ENCODE measurements at regions not wholly inside any gene's neighbourhood (a gene's known extent, or its start where the extent isn't known, plus 50 kb on each side); places are given as distances from the start of the nearest gene placed in this dataset.
"Not testable (repeated sequence)": the region's sequence is repeated elsewhere in the genome, so short reads cannot be mapped to it uniquely, and the experiment has no call there.

GRCh38 chr14:50018201-50018932, 98.0 kb downstream of the VCPKMT start:
- no peak for DNase-seq (ENCODE audit: low read depth)

GRCh38 chr14:50018933-50019210, 97.5 kb downstream of the VCPKMT start:
- DNase-seq (ENCODE audit: low read depth), result no peak

DNA sequence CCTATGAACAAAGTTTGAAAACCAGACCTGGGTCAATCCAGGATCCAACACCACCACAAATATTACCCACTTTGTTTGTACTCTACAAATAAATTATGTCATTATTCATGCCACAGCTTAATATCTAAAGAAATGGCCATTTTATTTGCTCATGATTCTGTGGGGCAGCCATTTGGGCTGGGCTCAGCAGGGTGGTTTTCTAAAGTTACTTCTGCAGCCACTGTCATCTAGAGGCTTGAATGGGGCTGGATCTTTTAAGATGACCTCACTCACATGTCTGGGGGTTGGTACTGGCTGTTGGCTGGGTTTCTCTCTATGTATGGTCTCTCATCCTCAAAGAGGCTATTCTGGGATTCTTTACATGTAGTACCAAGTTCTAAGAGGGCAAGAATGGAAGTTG, 96.2 kb downstream of the VCPKMT start:
- no peak for DNase-seq (ENCODE audit: low read depth)

- no peak for DNase-seq (ENCODE audit: low read depth)
These were observed 95.6 kb downstream of the VCPKMT start for GRCh38 chr14:50020799-50021198.

DNA sequence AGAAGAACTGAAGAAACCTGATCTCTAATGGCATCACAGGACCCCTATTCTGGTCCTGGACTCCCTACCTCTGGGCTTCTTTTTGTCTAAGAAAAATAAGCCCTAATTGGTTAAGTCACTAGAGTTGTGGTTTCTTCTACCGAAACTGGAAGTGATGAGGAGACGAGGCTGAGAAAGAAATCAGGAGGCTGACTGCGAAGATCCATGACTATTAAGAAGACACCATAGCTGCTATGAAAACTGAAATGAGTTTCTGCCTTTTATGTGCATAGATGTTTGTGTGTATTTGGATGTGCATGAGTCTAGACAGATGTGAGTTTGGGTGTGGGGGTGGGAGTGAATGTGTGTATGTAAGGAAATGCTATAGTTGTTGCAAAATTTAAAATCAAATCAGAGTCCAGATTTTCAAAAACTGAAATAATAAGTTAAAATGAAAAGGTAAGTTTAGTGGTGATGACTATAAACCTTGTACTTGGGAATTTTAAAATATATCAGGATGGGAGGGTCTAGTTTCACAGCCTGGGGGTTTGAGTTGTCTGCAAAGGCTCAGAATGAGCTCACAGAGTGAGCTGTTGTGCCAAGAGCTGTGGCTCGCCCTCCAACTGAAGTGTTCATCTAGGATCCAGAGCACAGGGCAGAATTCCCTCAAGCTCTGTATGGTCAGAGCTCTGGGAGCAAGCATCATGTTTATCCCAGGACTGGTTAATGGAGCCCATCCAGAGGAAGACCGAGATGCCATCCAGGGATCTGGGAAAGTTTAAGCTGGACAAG, 94.9 kb downstream of the VCPKMT start:
- no peak for DNase-seq (ENCODE audit: low read depth)

DNA sequence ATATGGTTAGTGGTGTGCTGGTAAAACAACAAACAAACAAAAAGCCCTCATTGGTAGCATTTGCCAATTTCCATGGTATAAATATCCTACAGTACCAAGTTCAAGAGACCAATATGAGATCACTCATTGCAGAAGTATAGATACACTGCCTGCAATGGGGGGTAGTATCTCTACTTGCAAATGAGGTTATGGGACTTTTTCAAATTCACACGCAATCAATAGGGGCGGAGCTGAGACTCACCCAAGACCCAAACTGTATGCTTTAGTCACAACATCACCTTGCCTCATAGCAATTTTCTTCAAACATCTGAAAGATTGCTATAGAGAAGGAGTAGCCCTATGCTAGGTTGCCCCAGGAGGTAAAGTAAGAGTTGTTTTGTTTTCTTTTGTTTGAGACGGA, 93.7 kb downstream of the VCPKMT start:
- DNase-seq (ENCODE audit: low read depth), result no peak

DNA sequence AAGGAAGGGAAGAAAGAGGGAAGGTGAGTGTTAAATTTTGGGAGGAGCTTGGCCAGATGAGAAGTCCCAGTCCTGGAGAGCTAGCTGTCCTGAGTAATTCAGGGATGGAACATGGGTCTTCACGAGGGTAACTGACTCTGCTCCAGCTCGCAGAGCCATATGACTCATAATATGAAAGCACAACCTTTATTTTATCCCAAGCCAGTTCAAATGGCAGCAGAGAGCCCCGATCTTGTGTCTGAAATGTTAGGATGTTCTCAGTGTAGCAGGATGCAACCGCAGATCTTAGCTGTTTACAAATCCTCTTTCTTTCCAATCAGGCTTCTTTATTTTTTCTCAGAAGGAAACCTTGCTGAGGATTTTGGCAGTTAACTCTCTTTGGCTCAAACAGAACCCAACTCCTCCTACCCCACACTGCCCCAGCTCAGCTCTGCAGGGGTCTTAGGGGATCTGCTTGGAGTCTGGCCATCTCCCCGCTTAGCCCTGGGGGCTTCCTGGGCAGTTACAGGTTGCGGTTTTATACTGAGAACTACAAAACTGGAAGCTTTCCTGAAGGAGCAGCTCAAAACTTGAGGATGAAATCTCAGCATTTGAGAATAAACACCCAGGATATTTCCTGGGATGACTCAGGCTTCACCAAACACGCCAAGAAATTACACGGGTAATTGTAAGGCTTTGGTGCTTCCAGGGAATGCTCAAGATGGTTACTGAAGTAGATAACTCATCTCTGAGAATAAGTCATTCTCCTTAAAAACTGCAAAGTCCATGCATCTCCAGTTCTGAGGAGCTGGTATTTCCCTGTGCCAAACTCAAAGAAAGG, 92.5 kb downstream of the VCPKMT start:
- no peak for DNase-seq (ENCODE audit: low read depth)

- DNase-seq (ENCODE audit: low read depth), result no peak
These were observed 91.3 kb downstream of the VCPKMT start for GRCh38 chr14:50025073-50025472.

GRCh38 chr14:50025776-50026175, 90.6 kb downstream of the VCPKMT start:
- DNase-seq (ENCODE audit: low read depth), result no peak

DNA sequence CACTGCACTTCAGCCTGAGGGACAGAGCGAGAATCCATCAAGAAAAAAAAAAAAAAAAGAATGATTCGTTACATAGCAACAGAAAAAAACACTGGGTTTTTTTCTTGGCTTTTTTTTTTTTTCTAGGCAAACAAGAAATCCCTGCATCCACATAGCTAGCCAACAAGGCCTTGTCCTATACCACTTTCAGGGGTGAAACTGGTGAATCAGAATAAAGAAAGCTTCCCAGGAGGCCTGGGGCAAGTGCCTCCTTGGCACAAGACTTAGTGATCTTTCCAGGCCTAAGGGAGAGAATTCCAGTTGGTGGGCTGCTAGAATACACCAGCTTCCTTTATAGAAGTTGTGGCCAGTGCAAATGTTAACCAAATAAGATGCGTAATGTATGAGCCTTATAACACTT, 90.0 kb downstream of the VCPKMT start:
- no peak for DNase-seq (ENCODE audit: low read depth)

DNA sequence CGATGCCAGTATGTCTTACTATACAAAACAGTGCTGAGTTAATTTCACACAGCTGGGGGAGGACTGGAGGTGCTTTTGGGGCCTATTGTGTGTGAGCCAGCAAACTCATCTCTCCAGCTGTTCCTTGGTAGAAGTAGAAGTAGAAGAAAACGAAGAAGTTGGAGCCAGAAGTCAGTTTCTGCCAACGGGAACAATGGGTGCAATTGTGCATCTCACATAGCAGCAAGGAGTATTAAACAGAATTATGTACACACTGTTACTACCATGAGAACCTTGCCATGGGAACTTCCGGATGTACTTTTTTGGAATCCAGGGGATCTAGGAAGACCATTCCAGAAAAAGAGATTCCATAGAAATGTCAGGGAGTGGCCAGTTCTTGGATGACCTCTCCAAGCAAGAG, 88.6 kb downstream of the VCPKMT start:
- no peak for DNase-seq (ENCODE audit: low read depth)

GRCh38 chr14:50028458-50028857, 87.9 kb downstream of the VCPKMT start:
- DNase-seq (ENCODE audit: low read depth), result no peak

GRCh38 chr14:50030036-50030435, 86.3 kb downstream of the VCPKMT start:
- no peak for DNase-seq (ENCODE audit: low read depth)

GRCh38 chr14:50030911-50031310, 85.5 kb downstream of the VCPKMT start:
- not testable (repeated sequence) for DNase-seq (ENCODE audit: low read depth)

DNA sequence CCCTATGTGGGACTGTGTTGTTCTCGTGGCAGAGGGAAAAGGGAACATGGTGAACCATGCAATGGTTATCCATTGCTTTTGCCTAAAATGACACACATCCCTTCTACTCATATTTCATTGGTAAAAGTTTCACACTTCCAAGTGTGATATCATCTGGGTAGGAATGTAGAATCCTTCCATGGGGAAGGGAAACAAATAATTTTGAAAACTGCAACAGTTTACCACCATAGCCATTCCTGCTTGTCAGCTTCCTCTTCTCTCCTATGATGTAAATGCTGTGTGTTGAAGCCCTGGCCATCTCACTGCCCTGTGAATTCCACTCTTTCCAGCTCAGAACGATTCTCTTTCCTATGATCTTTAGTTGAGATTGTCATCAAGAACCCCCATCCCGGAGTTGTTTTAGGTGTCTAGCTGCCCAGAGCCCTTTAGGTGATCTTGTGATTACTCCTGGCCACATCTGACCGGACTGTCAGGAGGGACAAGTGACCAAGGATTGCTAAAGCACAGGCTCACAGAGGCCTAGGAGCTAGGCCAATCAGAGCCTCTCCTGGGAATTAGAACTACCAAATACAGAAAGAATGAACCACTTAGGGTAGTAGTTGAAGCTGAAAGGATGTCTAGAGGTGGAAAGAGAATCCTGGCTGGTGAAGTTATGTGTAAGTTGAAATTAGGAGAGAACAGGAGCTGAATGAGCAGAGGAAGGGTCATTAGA, 84.6 kb downstream of the VCPKMT start:
- no peak for DNase-seq (ENCODE audit: low read depth)

DNA sequence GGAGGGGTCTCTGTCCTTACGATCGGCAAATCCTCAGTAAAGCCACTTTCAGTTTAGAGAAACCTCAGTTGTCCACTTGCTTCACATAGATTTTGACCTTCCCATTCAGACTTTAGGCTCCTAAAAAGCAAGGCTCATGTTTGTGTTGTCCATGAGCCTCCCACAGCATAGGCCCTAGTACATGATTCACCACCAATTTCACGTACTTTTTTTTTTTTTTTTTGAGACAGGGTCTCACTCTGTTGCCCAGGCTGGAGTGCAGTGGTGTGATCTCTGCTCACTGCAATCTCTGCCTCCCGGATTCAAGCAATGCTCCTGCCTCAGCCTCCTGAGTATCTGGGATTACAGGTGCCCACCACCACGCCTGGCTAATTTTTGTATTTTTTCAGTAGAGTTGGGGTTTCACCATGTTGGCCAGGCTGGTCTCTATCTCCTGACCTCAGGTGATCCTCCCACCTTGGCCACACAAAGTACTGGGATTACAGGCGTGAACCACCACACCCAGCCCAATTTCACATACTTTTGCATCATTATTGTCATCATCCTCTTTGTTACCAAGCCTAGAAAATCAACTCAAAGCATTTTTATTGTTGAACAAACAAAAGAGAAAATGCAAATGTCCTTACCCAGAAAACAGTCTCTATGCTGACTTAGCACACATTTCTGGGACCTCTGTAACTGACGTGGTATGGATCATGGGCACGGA, 83.8 kb downstream of the VCPKMT start:
- DNase-seq (ENCODE audit: low read depth), result not testable (repeated sequence)

GRCh38 chr14:50035214-50035613, 81.2 kb downstream of the VCPKMT start:
- no peak for DNase-seq (ENCODE audit: low read depth)

- no peak for DNase-seq (ENCODE audit: low read depth)
These were observed 80.2 kb downstream of the VCPKMT start for GRCh38 chr14:50036211-50036610.

DNA sequence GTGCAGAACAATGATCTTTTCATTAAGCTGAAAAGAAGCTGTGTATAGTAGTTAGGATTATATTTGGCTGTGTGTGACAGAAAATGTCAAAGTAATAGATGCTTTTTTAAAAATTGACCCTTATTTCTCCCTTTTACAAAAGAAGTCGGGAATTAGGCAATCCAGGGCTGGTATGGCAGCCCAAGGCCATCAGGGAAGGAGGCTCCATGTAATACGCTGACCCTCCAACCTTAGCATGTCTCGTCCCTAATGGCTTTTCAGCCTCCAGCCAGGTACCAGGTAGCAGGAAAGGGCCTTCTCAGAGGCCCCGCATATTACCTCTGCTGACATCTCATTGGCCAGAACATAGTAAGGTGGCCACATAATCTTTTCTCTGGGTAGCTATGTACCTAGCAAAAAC, 79.7 kb downstream of the VCPKMT start:
- no peak for DNase-seq (ENCODE audit: low read depth)

DNA sequence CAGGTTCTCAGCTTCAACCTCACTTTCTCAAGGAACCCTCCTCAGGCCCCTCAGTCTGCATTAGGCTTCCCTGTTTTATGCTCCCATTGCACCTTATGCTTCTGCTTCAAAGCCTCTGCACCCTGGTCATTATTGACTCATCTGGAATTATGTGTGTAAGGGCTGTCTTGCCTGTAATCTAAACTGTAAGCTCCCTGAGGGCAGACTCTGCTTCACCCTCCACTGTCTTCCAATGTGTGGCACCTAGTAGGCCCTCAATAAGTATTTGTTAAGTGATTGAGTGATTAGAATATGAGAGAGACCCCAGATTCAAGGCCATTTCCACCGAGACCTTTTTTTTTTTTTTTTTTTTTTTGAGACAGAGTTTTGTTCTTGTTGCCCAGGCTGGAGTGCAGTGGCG, 79.1 kb downstream of the VCPKMT start:
- DNase-seq (ENCODE audit: low read depth), result no peak

- DNase-seq (ENCODE audit: low read depth), result no peak
These were observed 78.5 kb downstream of the VCPKMT start for GRCh38 chr14:50037852-50038251.
